ENCODE measurements at regions not wholly inside any gene's neighbourhood (a gene's known extent, or its start where the extent isn't known, plus 50 kb on each side); places are given as distances from the start of the nearest gene placed in this dataset.

- TF ChIP-seq, protein P1, sequence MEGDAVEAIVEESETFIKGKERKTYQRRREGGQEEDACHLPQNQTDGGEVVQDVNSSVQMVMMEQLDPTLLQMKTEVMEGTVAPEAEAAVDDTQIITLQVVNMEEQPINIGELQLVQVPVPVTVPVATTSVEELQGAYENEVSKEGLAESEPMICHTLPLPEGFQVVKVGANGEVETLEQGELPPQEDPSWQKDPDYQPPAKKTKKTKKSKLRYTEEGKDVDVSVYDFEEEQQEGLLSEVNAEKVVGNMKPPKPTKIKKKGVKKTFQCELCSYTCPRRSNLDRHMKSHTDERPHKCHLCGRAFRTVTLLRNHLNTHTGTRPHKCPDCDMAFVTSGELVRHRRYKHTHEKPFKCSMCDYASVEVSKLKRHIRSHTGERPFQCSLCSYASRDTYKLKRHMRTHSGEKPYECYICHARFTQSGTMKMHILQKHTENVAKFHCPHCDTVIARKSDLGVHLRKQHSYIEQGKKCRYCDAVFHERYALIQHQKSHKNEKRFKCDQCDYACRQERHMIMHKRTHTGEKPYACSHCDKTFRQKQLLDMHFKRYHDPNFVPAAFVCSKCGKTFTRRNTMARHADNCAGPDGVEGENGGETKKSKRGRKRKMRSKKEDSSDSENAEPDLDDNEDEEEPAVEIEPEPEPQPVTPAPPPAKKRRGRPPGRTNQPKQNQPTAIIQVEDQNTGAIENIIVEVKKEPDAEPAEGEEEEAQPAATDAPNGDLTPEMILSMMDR (conservative IDR thresholded peaks at IDR 0.05; ENCODE audit: low read depth, low read length) = no peak
- no peak for DNase-seq (ENCODE audit: low read depth)
- no peak overlapping the region for H3K4me3 ChIP-seq (ENCODE audit: low read depth, low read length)
These were observed 505.5 kb downstream of the LMO4 start for GRCh38 chr1:87834151-87834550.

- TF ChIP-seq, protein P1 (conservative IDR thresholded peaks at IDR 0.05; ENCODE audit: low read depth, low read length) = no peak
- DNase-seq (ENCODE audit: low read depth) = no peak
These were observed 506.3 kb downstream of the LMO4 start for GRCh38 chr1:87834941-87835340.

GRCh38 chr1:87840767-87841166 is 512.1 kb downstream of the LMO4 start:
- TF ChIP-seq, protein P1 (conservative IDR thresholded peaks at IDR 0.05; ENCODE audit: low read depth, low read length) = no peak
- DNase-seq (ENCODE audit: low read depth) = no peak

More at GRCh38 chr1:87834941-87835340, 506.3 kb downstream of the LMO4 start:
- H3K4me3 ChIP-seq (ENCODE audit: low read depth, low read length) = no peak overlapping the region

GRCh38 chr1:87841332-87841731 is 512.7 kb downstream of the LMO4 start:
- no peak for DNase-seq (ENCODE audit: low read depth)
- TF ChIP-seq, protein P1 (conservative IDR thresholded peaks at IDR 0.05; ENCODE audit: low read depth, low read length) = no peak
- no peak overlapping the region for H3K4me3 ChIP-seq (ENCODE audit: low read depth, low read length)

More at GRCh38 chr1:87840767-87841166, 512.1 kb downstream of the LMO4 start:
- no peak overlapping the region for H3K4me3 ChIP-seq (ENCODE audit: low read depth, low read length)

GRCh38 chr1:87842156-87842555 is 513.5 kb downstream of the LMO4 start:
- DNase-seq (ENCODE audit: low read depth) = no peak
- TF ChIP-seq, protein P1 (conservative IDR thresholded peaks at IDR 0.05; ENCODE audit: low read depth, low read length) = no peak
- H3K4me3 ChIP-seq (ENCODE audit: low read depth, low read length) = no peak overlapping the region

GRCh38 chr1:87844251-87844650 is 515.6 kb downstream of the LMO4 start:
- no peak overlapping the region for H3K4me3 ChIP-seq (ENCODE audit: low read depth, low read length)
- no peak for DNase-seq (ENCODE audit: low read depth)
- TF ChIP-seq, protein P1 (conservative IDR thresholded peaks at IDR 0.05; ENCODE audit: low read depth, low read length) = no peak

GRCh38 chr1:87851490-87851889 is 522.8 kb downstream of the LMO4 start:
- no peak for DNase-seq (ENCODE audit: low read depth)
- TF ChIP-seq, protein P1 (conservative IDR thresholded peaks at IDR 0.05; ENCODE audit: low read depth, low read length) = no peak
- no peak overlapping the region for H3K4me3 ChIP-seq (ENCODE audit: low read depth, low read length)
